Heart left ventricle (tissue), 13 donors: ENCODE measurements at regions not wholly inside any gene's neighbourhood (a gene's known extent, or its start where the extent isn't known, plus 50 kb on each side); places are given as distances from the start of the nearest gene placed in this dataset.

Experiments
- CTCF ChIP-seq, 12 donors: fragments of 200-600 bp; sonication (generic) in 4 of 12; IDR thresholded peaks; one replicate each; pipeline versions ENCODE4 v1.5.0 to v1.8.0; 2018 to 2022; ENCODE audit warnings: antibody characterized with exemption in 12 of 12, mild to moderate bottlenecking in 5 of 12
- POLR2A ChIP-seq, 2 donors: fragments of 450-650 bp; IDR thresholded peaks; one replicate each; pipeline ENCODE4 v1.6.1; 2017; ENCODE audit warnings: antibody characterized with exemption in 2 of 2, mild to moderate bottlenecking in 2 of 2, moderate library complexity in 2 of 2
- donor health status: ischemic (EF 13 %, LVEDD 7.1; RV severe dilation, severe dysfunction).
- donor health status: DM: no; HTN: yes; CAD: no.
- donor health status: DM: no; HTN: no; CAD: no.
- donor health status: ischemic (EF 25% LVEDD 6.9; RV normal size, moderate dysfunction).
- donor health status: ischemic (EF 25% LVEDD 5.7; RV mildly dilated, moderate dysfunction).
- donor health status: ischemic (EF 35%, LVEDD 5.7; RV mildly dilated, moderate dysfunction).
- donor health status: nonischemic (EF 11% LVEDD 7.7; RV severe dilation, severe dysfunction).
- donor health status: DM: yes; HTN: yes; CAD: no.
- donor health status: PGD.
- donor health status: ischemic (EF 29% LVEDD 5.4; RV normal size, mild dysfunction).
- donor health status: nonischemic (EF 23%, LVEDD 6.1; RV moderate dilation, normal function).

GRCh38 chr1:234997201-234997895 lies 131.3 kb downstream of the TOMM20 start:
- peak in 1 of 12 donors; percentile 18 for TF ChIP-seq CTCF (IDR thresholded peaks at IDR 0.05)
- TF ChIP-seq POLR2A (IDR thresholded peaks at IDR 0.05): peak in 1 of 2 donors; percentile 62
